Epithelial cell of esophagus (primary cell): ENCODE measurements at regions not wholly inside any gene's neighbourhood (a gene's known extent, or its start where the extent isn't known, plus 50 kb on each side); places are given as distances from the start of the nearest gene placed in this dataset.

Source experiments
- DNase-seq: peaks from one replicate; pipeline ENCODE4 v3.0.0; 2010; ENCODE audit warnings: low read depth
- H3K4me3 ChIP-seq: 2 replicates; pipeline ENCODE4 v1.5.1; 2011; ENCODE audit warnings: mild to moderate bottlenecking, low read length, control low read depth
- TF ChIP-seq, protein P1 (sequence below): IDR thresholded peaks from 2 replicates; pipeline ENCODE4 v1.5.1; 2011; ENCODE audit warnings: low read depth, mild to moderate bottlenecking, low read length, control low read depth, inconsistent platforms; ENCODE audit not compliant: insufficient read depth; ENCODE audit errors: missing control alignments

DNA sequence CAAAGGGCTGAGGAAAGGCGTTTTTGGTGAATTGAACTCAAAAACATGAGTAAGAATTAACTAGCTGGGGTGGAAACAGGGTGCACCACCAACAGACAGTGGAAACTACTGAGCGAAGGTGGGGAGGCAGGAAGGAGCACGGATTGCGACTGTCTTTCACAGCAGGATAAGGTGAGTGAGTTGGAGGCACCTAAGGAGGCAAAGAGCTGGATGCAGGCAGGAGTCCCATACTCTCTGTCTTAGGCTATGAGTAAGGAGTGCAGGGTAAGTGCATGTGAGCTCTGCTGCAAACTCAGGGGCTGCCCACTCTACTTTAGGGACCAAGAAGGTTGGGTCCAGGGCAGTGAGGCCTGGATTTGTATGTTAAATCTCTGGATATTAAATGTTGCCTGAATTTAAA lies 333.1 kb upstream of the ZNF521 start:
- H3K4me3 ChIP-seq: no peak overlapping the region
- TF ChIP-seq, protein P1, sequence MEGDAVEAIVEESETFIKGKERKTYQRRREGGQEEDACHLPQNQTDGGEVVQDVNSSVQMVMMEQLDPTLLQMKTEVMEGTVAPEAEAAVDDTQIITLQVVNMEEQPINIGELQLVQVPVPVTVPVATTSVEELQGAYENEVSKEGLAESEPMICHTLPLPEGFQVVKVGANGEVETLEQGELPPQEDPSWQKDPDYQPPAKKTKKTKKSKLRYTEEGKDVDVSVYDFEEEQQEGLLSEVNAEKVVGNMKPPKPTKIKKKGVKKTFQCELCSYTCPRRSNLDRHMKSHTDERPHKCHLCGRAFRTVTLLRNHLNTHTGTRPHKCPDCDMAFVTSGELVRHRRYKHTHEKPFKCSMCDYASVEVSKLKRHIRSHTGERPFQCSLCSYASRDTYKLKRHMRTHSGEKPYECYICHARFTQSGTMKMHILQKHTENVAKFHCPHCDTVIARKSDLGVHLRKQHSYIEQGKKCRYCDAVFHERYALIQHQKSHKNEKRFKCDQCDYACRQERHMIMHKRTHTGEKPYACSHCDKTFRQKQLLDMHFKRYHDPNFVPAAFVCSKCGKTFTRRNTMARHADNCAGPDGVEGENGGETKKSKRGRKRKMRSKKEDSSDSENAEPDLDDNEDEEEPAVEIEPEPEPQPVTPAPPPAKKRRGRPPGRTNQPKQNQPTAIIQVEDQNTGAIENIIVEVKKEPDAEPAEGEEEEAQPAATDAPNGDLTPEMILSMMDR: no peak
- no peak for DNase-seq

GRCh38 chr18:25679491-25679890 lies 327.5 kb upstream of the ZNF521 start:
- no peak overlapping the region for H3K4me3 ChIP-seq
- DNase-seq: no peak
- TF ChIP-seq, protein P1: no peak

DNA sequence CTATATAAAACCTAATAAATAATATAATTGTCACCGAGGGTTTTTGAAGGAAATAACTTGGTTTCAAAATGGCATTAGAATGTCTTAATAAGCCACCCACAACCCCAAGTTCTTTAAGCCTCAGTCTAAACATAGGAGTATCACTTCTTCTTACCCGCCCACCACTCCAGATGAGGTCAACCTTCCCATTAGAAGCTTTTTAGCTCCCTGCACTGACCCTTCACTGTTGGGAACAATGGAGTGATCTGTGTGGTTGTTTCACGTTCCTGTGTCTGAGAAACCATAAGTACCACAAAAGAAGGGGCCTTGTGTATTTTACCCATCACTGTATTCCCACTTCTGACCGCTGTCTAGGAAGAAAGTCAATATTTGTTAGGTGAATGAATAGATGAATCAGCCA lies 326.3 kb upstream of the ZNF521 start:
- no peak overlapping the region for H3K4me3 ChIP-seq
- TF ChIP-seq, protein P1: no peak
- DNase-seq: no peak

GRCh38 chr18:25675123-25675850 lies 323.3 kb upstream of the ZNF521 start:
- no peak for DNase-seq
- no peak overlapping the region for H3K4me3 ChIP-seq
- TF ChIP-seq, protein P1: no peak

DNA sequence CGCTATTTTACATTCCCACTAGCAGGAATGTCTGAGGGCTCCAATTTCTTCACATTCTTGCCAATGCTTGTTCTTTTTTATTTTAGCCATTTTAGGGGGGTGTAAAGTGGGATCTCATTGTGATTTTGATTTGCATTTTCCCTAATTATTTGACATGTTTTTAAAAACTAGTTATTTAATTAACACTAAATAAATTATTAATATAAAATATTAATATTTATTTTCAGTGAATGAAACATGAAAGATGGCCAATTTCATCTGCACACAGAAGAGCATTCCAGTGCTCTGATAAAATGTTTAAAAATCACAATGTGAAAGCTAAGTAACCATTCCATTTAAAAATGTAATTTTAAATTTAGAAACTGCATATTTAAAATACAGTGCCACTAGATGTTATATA lies 322.2 kb upstream of the ZNF521 start:
- no peak overlapping the region for H3K4me3 ChIP-seq
- DNase-seq: no peak
- TF ChIP-seq, protein P1: no peak

DNA sequence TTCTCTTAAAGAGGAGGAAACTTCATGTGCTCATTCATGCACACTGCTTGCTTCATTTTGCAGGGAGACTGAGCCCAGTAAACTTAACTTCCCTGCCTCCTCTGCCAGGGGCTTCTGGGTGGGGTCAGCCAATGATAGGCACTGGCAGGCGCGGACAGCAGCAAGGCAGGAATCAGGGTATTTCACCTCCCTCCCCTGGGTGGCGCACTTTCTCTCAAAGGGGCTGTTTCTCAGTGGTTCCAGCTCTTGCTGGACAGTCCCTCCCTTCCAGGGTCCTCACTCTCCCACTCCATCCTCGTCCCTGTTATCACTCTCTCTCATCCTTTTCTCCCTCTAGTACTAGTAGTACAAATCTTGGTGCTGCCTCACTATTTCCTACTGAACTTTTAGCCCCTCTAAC lies 320.5 kb upstream of the ZNF521 start:
- H3K4me3 ChIP-seq: no peak overlapping the region
- TF ChIP-seq, protein P1: no peak
- DNase-seq: no peak

- DNase-seq: no peak
- H3K4me3 ChIP-seq: no peak overlapping the region
- TF ChIP-seq, protein P1: no peak
These were observed 317.8 kb upstream of the ZNF521 start for GRCh38 chr18:25669741-25670140.
